ENCODE measurements at regions not wholly inside any gene's neighbourhood (a gene's known extent, or its start where the extent isn't known, plus 50 kb on each side); places are given as distances from the start of the nearest gene placed in this dataset.

- H3K27me3 ChIP-seq (ENCODE audit: insufficient read depth, poor library complexity, severe bottlenecking): no peaks in the 10 kb centered on the region
- TF ChIP-seq CTCF (IDR thresholded peaks at IDR 0.05; ENCODE audit: insufficient read depth, low read length) (no peak), POLR2AphosphoS5 (IDR thresholded peaks at IDR 0.05; ENCODE audit: low read depth) (no peak), SPI1 (IDR thresholded peaks at IDR 0.05; ENCODE audit: borderline replicate concordance, low read depth) (no peak), GABPA (IDR thresholded peaks at IDR 0.05; ENCODE audit: low read depth) (no peak), REST (IDR thresholded peaks at IDR 0.05; ENCODE audit: insufficient replicate concordance, low read depth) (no peak)
- H3K4me3 ChIP-seq (replicated peaks; ENCODE audit: insufficient read depth, low read length): no peak overlapping the region
- no peak for DNase-seq (ENCODE audit: low read depth in 1 of 2, low spot score in 1 of 2)
- no peak overlapping the region for H3K27ac ChIP-seq (replicated peaks)
These were observed 142.0 kb downstream of the FOXD2 start for GRCh38 chr1:47579809-47580208.

- no peak overlapping the region for H3K4me3 ChIP-seq (replicated peaks; ENCODE audit: insufficient read depth, low read length)
- H3K27me3 ChIP-seq (ENCODE audit: insufficient read depth, poor library complexity, severe bottlenecking): no peaks in the 10 kb centered on the region
- no peak for TF ChIP-seq POLR2AphosphoS5 (IDR thresholded peaks at IDR 0.05; ENCODE audit: low read depth)
- no peak for TF ChIP-seq CTCF (IDR thresholded peaks at IDR 0.05; ENCODE audit: insufficient read depth, low read length)
- no peak for TF ChIP-seq GABPA (IDR thresholded peaks at IDR 0.05; ENCODE audit: low read depth)
- no peak for TF ChIP-seq SPI1 (IDR thresholded peaks at IDR 0.05; ENCODE audit: borderline replicate concordance, low read depth)
- no peak for TF ChIP-seq REST (IDR thresholded peaks at IDR 0.05; ENCODE audit: insufficient replicate concordance, low read depth)
- H3K27ac ChIP-seq (replicated peaks): no peak overlapping the region
- DNase-seq (ENCODE audit: low read depth in 1 of 2, low spot score in 1 of 2): no peak
These were observed 142.7 kb downstream of the FOXD2 start for GRCh38 chr1:47580451-47580995.

GRCh38 chr1:47582891-47583608 lies 145.2 kb downstream of the FOXD2 start:
- H3K27me3 ChIP-seq (ENCODE audit: insufficient read depth, poor library complexity, severe bottlenecking): no peaks in the 10 kb centered on the region

More at GRCh38 chr1:47582891-47583608, 145.2 kb downstream of the FOXD2 start:
- no peak overlapping the region for H3K27ac ChIP-seq (replicated peaks)
- DNase-seq (ENCODE audit: low read depth in 1 of 2, low spot score in 1 of 2): no peak
- TF ChIP-seq CTCF (IDR thresholded peaks at IDR 0.05; ENCODE audit: insufficient read depth, low read length) (no peak), POLR2AphosphoS5 (IDR thresholded peaks at IDR 0.05; ENCODE audit: low read depth) (no peak), SPI1 (IDR thresholded peaks at IDR 0.05; ENCODE audit: borderline replicate concordance, low read depth) (no peak), REST (IDR thresholded peaks at IDR 0.05; ENCODE audit: insufficient replicate concordance, low read depth) (no peak), GABPA (IDR thresholded peaks at IDR 0.05; ENCODE audit: low read depth) (no peak)
- H3K4me3 ChIP-seq (replicated peaks; ENCODE audit: insufficient read depth, low read length): no peak overlapping the region
